SU-DHL-6 (cell line): ENCODE measurements at regions not wholly inside any gene's neighbourhood (a gene's known extent, or its start where the extent isn't known, plus 50 kb on each side); places are given as distances from the start of the nearest gene placed in this dataset.

Experiments
- H2AFZ ChIP-seq: fragments of 200-600 bp; sonication (generic); 2 replicates; pipeline ENCODE4 v1.6.1; 2014; ENCODE audit warnings: low read depth, mild to moderate bottlenecking, moderate library complexity, mixed read lengths, antibody characterized with exemption, low read length; ENCODE audit not compliant: severe bottlenecking
- H3F3A ChIP-seq: fragments of 200-600 bp; shearing (Covaris generic); 2 replicates; pipeline ENCODE4 v1.6.0; 2016; ENCODE audit warnings: antibody characterized with exemption, mild to moderate bottlenecking; ENCODE audit not compliant: insufficient read depth
- H3K27ac ChIP-seq: fragments of 200-600 bp; sonication (generic); 2 replicates; pipeline ENCODE4 v1.5.1; 2016; ENCODE audit warnings: low read depth, mild to moderate bottlenecking, low read length, moderate library complexity, mixed read lengths
- H3K27me3 ChIP-seq: fragments of 200-600 bp; sonication (generic), shearing (Covaris generic); 2 replicates; pipeline ENCODE4 v1.6.0; 2014; ENCODE audit warnings: mild to moderate bottlenecking, low read length
- H3K36me3 ChIP-seq: fragments of 200-600 bp; sonication (generic); 2 replicates; pipeline ENCODE4 v1.6.1; 2014; ENCODE audit warnings: mild to moderate bottlenecking, low read length, mixed read lengths
- H3K4me2 ChIP-seq: fragments of 300-600, 200-600 bp; shearing (Covaris generic), sonication (generic); 2 replicates; pipeline ENCODE4 v1.6.0; 2014; ENCODE audit warnings: low read length, low read depth, mild to moderate bottlenecking; ENCODE audit not compliant: poor library complexity, severe bottlenecking
- H3K4me3 ChIP-seq: fragments of 200-600 bp; sonication (generic); 2 replicates; pipeline ENCODE4 v1.5.1; 2014; ENCODE audit warnings: antibody characterized with exemption, low read length, mild to moderate bottlenecking, mixed read lengths; ENCODE audit not compliant: insufficient read depth, poor library complexity, severe bottlenecking
- H3K79me2 ChIP-seq: fragments of 200-600 bp; sonication (generic); 2 replicates; pipeline ENCODE4 v1.6.1; 2014; ENCODE audit warnings: mild to moderate bottlenecking, low read length, moderate library complexity; ENCODE audit not compliant: insufficient read depth
- H3K9ac ChIP-seq: fragments of 200-600 bp; sonication (generic); 2 replicates; pipeline ENCODE4 v1.7.0; 2014; ENCODE audit warnings: mild to moderate bottlenecking, low read length
- H3K9me2 ChIP-seq: fragments of 200-600 bp; sonication (generic); replicated peaks from 2 replicates; pipeline ENCODE4 v1.6.1; 2014; ENCODE audit warnings: low read length; ENCODE audit not compliant: insufficient read depth
- H3K9me3 ChIP-seq: fragments of 200-600 bp; sonication (generic); 2 replicates; pipeline ENCODE4 v1.6.1; 2014; ENCODE audit warnings: low read length, mixed read lengths; ENCODE audit not compliant: insufficient read depth
- H4K20me1 ChIP-seq: fragments of 200-600 bp; sonication (generic); 2 replicates; pipeline ENCODE4 v1.6.1; 2014; ENCODE audit warnings: low read depth, mild to moderate bottlenecking, antibody characterized with exemption, low read length, moderate library complexity, mixed read lengths
- EZH2phosphoT487 ChIP-seq: fragments of 200-600 bp; sonication (generic), shearing (Covaris generic); conservative IDR thresholded peaks from 2 replicates; pipeline ENCODE4 v1.6.1; 2018; ENCODE audit warnings: mild to moderate bottlenecking, antibody characterized with exemption, low read length, moderate library complexity, mixed read lengths
- TF ChIP-seq, protein P1 (sequence below): fragments of 200-600 bp; sonication (generic); IDR thresholded peaks from one replicate; pipeline ENCODE4 v1.5.1; 2017; ENCODE audit warnings: antibody characterized with exemption, mild to moderate bottlenecking, low read length, moderate library complexity; ENCODE audit not compliant: insufficient read depth, poor library complexity, severe bottlenecking

DNA sequence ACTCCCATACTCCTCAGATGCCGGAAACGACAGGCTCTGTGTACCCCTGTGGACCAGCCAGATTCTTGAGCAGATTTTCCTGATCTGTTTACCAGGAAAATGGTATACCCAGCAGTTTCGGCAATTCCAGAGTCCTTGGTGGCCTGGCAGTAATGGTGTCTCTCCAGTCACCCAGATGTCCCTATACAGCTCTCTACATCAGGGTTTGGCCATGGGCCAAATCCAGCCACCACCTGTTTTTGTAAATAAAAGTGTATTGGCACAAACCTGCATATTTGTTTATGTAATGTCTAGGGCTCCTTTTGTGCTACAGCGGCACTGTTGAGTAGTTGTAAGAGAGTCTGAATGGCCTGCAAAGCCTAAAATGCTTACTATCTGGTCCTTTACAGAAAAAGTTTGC is 491.3 kb downstream of the RPS24 start:
- Histone ChIP-seq H4K20me1 (no peaks in the 10 kb centered on the region), H3K9me3 (no peaks in the 10 kb centered on the region), H3K9ac (no peak overlapping the region), H3K4me2 (no peak overlapping the region), H2AFZ (no peak overlapping the region), H3K9me2 (no peaks in the 10 kb centered on the region), H3K27me3 (no peaks in the 10 kb centered on the region), H3K79me2 (no peaks in the 10 kb centered on the region), H3F3A (no peaks in the 10 kb centered on the region), H3K27ac (no peak overlapping the region), H3K36me3 (no peaks in the 10 kb centered on the region), H3K4me3 (no peak overlapping the region)
- TF ChIP-seq, protein P1, sequence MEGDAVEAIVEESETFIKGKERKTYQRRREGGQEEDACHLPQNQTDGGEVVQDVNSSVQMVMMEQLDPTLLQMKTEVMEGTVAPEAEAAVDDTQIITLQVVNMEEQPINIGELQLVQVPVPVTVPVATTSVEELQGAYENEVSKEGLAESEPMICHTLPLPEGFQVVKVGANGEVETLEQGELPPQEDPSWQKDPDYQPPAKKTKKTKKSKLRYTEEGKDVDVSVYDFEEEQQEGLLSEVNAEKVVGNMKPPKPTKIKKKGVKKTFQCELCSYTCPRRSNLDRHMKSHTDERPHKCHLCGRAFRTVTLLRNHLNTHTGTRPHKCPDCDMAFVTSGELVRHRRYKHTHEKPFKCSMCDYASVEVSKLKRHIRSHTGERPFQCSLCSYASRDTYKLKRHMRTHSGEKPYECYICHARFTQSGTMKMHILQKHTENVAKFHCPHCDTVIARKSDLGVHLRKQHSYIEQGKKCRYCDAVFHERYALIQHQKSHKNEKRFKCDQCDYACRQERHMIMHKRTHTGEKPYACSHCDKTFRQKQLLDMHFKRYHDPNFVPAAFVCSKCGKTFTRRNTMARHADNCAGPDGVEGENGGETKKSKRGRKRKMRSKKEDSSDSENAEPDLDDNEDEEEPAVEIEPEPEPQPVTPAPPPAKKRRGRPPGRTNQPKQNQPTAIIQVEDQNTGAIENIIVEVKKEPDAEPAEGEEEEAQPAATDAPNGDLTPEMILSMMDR = no peak

DNA sequence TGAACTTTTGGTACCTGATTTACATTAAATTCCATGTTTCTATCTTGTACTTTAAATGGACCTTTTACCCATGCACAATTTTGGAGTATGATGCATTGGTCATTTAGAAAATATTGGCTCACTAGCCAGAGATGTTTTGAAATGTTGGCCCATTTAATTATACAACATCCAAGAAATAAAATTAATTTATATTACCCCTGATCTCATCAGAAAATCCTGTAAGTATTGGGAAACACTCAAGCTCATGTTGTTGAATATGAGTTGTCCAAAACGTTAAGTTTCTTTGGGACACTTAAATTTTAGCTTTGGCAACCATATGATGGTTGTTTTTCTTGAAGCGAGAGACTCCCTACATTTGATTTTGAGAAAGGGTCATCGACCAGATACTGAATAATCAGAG is 492.7 kb downstream of the RPS24 start:
- no peak overlapping the region for H3K9ac ChIP-seq
- H2AFZ ChIP-seq = no peak overlapping the region
- no peaks in the 10 kb centered on the region for H3K36me3 ChIP-seq
- no peak for TF ChIP-seq EZH2phosphoT487
- TF ChIP-seq, protein P1 = no peak
- no peak overlapping the region for H3K27ac ChIP-seq
- no peaks in the 10 kb centered on the region for H4K20me1 ChIP-seq
- H3K4me2 ChIP-seq = no peak overlapping the region
- no peak overlapping the region for H3K4me3 ChIP-seq
- H3K9me2 ChIP-seq = no peaks in the 10 kb centered on the region
- H3K9me3 ChIP-seq = no peaks in the 10 kb centered on the region
- no peaks in the 10 kb centered on the region for H3F3A ChIP-seq
- H3K27me3 ChIP-seq = no peaks in the 10 kb centered on the region
- no peaks in the 10 kb centered on the region for H3K79me2 ChIP-seq

DNA sequence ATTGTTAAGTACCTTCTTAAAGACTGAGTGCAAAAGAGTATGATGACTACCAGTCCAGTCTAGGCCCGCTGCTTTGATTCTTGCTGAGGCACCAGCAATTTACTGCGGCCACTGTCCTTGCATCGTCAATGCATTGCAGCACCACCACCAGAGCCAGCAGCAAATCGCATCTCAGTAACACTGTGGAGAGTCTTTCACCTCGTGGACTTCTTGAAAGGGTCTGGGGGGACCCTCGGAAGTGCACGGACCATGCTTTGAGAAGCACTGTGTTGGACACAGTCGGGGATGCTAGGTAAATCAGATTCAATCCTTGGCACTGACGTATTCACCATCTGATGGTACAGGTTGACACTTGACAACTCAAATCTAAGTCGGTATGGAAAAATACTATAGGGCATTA is 493.6 kb downstream of the RPS24 start:
- TF ChIP-seq, protein P1 = no peak
- TF ChIP-seq EZH2phosphoT487 = no peak
- Histone ChIP-seq H3K79me2 (no peaks in the 10 kb centered on the region), H3K9me2 (no peaks in the 10 kb centered on the region), H3K9ac (no peak overlapping the region), H4K20me1 (no peaks in the 10 kb centered on the region), H3K4me2 (no peak overlapping the region), H3K36me3 (no peaks in the 10 kb centered on the region), H3K9me3 (no peaks in the 10 kb centered on the region), H3K27me3 (no peaks in the 10 kb centered on the region), H3K4me3 (no peak overlapping the region), H3F3A (no peaks in the 10 kb centered on the region), H2AFZ (no peak overlapping the region), H3K27ac (no peak overlapping the region)

DNA sequence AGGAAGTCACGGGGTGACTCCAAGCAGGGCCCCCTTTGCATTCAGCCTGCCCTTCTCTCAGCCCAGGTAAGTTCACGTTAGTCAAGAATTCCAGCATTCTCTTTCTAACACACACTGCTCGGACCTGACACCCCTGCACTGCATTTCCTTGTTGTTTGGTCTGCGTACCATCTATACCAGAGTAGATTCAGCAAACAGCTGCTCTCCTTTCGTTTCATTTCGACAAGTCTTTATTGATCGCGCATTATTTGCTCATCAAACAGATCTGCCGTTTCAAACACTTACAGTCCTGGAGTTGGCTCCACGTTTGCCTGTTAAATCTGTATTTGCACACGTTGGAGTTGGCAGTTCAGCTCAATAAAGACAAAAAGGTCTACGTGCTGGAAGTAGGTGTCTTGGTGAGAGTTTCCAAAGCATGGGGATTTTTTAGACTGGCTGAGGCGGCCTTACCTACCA is 495.1 kb downstream of the RPS24 start:
- H3F3A ChIP-seq = no peaks in the 10 kb centered on the region
- TF ChIP-seq, protein P1 = no peak
- no peak for TF ChIP-seq EZH2phosphoT487
- H3K27ac ChIP-seq = no peak overlapping the region
- H2AFZ ChIP-seq = no peak overlapping the region
- no peaks in the 10 kb centered on the region for H3K9me2 ChIP-seq
- H3K9ac ChIP-seq = no peak overlapping the region
- H3K4me3 ChIP-seq = no peak overlapping the region
- H3K27me3 ChIP-seq = no peaks in the 10 kb centered on the region
- no peak overlapping the region for H3K4me2 ChIP-seq
- H3K36me3 ChIP-seq = no peaks in the 10 kb centered on the region
- no peaks in the 10 kb centered on the region for H4K20me1 ChIP-seq
- no peaks in the 10 kb centered on the region for H3K79me2 ChIP-seq
- H3K9me3 ChIP-seq = no peaks in the 10 kb centered on the region
